ENCODE measurements at regions not wholly inside any gene's neighbourhood (a gene's known extent, or its start where the extent isn't known, plus 50 kb on each side); places are given as distances from the start of the nearest gene placed in this dataset.
"Not testable (repeated sequence)": the region's sequence is repeated elsewhere in the genome, so short reads cannot be mapped to it uniquely, and the experiment has no call there.

GRCh38 chr15:47887241-47887800 lies 170.0 kb downstream of the SEMA6D start:
- DNase-seq, result peak; percentile 19

DNA sequence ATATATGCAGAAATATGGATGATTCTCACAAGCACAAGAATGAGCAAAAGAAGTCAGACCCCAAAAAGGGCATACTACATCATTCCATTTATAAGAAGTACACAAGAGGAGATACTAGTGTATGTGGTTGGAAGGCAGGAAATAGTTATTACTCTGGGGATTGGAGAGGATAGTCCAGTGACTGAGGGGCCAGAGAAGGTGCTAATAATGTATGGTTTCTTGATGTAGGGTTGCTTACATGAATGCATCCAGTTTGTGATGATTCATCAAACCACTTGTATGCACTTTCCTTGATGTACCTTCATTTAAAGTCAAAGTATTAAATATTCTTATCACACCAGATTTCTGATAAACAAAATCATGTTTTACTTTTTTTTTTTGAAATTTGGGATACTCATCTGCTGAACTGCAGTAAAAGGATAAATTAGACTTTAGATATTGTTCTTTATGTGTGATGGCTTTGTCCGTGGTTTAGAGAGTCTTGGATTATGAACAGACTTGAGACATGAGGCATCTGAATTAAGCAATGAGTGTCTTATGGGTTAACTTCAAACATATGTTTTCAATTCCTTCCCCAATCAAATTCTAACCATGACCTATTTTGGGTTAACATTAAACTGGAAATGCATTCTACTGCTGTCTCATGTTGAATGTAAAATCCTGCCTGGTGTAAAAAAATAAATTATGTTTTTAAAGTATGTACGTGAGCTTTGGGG lies 171.2 kb downstream of the SEMA6D start:
- no peak for DNase-seq

GRCh38 chr15:47890397-47891150 lies 173.3 kb downstream of the SEMA6D start:
- no peak for DNase-seq

DNA sequence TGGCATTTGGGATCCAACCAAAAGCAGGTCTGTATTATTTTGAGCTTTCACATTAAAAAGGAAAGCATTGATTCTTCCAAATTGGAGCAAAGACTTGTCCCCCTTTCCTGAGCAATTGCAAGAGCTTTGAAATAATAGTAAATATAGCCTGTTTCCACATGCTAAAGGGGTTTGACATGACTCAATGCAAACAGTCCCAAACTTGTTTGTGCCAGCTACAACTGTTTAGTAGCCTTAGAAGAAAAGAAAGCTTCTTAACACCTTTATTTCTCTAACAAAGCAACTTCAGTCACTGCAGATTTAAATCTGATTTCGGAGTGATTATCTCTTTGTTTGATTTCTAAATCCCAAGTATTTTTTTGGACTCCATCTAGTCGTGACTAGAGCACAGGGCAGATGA lies 180.2 kb downstream of the SEMA6D start:
- no peak for DNase-seq

DNA sequence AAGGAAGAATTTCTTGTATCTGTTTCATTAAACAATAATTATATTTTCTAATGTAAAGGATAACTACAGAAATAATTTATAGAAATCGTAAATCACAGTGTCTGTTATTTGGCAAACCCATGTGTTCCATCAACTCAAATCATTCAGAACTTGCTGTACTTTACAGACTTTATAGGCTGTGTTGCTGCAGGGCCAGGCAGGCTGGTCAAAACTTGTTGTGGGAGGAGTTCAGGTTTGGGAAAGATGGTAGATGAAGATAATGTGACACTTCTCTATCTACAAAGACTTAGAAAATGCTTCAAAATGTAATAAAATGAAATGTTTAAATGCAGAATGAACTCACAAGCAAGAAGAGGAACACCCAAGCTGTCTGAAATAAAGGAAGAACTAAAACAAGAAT lies 183.4 kb downstream of the SEMA6D start:
- no peak for DNase-seq

DNA sequence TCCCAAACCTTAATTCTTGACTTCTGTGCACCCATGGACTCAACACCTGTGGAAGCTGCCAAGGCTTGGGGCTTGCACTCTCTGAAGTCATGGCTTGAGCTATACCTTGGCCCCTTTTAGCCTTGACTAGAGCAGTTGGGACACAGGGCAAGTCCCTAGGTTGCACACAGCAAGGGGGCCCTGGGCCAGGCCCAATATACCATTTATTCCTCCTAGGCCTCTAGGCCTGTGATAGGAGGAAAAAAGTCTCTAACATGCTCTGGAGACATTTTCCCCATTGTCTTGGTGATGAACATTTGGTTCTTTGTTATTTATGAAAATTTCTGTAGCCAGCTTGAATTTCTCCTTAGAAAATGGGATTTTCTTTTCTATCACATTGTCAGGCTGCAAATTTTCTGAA lies 186.1 kb downstream of the SEMA6D start:
- DNase-seq, result no peak

DNA sequence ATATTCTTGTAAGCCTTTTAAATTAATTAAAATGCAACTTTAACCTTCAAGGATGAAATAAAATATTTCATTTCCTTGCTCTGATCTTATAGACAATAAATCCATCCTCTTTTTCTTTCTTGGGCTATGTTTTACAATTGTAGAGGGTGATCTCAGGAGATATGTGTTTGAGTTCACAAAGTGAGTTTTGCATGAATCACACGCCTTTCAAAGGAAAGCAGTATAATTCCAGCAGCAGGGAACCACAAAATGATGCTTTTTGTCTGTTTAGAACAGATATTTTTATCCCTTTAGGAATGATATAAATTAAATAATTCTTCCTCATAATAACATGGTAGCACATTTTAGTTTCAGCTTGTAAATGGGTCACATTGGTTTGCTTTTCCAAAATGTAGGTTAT lies 191.2 kb downstream of the SEMA6D start:
- DNase-seq, result no peak

DNA sequence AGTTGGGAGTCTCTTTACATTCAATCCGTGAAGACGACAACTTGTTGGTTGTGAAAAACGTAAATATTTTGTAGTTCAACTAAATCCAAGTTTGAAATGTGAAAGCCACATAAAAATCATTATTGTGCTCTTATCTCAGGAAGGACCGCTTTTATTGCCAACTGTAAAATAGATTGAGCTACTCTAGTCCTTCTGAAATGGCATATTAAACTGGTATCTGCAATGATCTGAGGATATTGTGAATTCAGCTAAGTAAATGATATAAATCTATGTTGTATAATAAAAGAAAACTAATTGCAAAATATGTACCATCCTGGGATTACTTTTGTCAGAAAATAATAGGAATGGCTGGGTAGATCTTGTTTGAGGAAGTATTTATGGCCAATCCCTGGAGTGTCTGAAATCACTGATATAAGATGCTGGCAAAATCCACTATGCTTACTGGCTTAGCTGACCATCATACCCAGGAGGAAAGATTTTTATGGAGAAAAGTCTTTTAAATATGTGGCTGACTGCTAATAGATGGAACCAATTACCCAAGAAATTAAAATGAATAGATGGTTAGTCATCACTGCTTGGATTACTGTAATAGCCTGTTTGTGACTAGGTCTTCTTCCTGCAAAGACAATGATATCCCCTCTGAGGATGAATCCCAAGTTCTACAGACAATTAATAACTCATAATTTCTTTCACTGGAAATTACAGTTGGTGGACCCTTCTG lies 191.8 kb downstream of the SEMA6D start:
- no peak for DNase-seq

DNA sequence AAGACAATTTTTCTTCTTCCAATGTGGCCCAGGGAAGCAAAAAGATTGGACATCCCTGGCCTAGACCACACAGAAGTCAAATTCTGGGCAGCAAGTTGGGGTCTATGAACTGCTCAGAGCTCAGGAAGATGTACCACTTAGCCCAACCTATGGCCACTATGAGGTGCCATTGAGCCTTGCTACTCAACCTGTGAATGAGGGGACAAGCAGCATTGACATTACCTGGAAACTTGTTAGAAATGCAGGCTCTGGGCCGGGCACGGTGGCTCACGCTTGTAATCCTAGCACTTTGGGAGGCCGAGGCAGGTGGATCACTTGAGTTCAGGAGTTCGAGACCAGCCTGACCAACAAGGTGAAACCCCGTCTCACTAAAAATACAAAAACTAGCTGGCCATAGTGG lies 195.6 kb downstream of the SEMA6D start:
- not testable (repeated sequence) for DNase-seq

GRCh38 chr15:47917881-47918280 lies 200.6 kb downstream of the SEMA6D start:
- no peak for DNase-seq

GRCh38 chr15:47918877-47919276 lies 201.6 kb downstream of the SEMA6D start:
- DNase-seq, result no peak

DNA sequence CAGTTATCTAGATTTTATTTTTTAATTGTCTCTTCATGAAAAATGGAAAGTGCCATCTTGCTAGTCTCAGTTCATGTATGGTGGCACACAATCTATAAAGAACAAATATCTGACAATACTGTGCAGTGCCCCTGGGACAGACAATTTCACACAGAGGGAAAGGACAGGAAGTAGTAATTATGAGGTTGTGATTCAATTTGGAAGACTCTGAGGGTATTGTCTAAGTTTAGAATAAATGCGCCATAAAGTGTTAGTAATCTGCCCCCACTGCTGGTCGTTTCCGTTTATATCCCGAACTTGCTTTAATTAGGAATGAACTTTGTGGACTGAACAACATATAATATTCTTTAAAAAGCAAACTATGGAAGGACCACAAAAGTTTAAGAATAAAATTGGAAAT lies 196.4 kb upstream of the SLC24A5 start:
- DNase-seq, result no peak

DNA sequence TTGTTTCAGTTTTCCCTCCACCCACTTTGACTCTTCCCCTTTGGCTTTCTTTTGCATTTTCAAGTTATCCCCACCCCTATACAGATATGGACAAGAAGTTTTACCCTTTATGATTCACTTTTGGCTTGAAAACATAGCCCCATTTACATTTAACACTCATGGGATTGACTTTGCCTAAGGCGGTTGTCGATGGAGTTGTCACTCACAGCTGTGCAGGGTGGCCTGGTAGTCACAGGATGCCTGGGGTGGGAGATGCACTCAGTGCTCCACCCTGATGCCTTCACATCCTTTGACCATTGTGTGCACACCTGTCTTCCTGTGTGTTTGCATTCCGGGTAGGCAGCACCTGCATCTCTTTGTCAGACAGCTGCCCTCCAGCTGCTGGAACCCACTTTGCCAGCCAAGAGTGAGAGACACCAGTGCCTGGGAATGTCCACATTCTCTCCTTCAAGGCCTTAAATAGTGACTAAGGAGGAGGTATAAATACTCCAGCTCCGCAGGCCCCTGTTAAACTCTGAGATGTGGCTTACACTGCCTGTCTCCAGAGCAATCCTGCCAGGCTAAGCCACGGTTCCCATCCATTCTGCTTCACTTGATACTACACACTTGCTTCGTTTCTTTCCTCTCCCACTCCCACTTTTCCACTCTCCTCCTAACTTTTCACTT lies 191.5 kb upstream of the SLC24A5 start:
- DNase-seq, result no peak

DNA sequence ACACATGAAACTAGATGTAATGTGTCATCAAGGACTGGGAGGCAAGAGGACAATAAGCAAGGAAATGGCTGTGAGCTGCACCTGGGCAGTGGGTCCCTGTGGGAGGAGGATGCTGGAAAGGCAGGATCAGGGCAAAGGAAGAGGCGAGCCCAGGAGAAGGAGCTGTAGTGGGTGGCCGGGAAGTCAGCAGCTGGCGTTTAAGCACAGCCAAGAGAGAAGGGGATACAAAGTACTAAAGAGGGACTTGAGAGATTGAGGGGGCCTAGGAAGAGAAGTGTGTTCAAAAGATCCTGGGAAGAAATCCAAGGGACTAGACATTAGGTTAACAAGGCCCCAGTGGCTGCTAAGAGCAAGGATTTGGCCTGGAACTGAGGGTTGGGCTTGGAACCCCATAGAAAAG lies 188.5 kb upstream of the SLC24A5 start:
- no peak for DNase-seq

GRCh38 chr15:47932951-47933641 lies 187.7 kb upstream of the SLC24A5 start:
- no peak for DNase-seq

DNA sequence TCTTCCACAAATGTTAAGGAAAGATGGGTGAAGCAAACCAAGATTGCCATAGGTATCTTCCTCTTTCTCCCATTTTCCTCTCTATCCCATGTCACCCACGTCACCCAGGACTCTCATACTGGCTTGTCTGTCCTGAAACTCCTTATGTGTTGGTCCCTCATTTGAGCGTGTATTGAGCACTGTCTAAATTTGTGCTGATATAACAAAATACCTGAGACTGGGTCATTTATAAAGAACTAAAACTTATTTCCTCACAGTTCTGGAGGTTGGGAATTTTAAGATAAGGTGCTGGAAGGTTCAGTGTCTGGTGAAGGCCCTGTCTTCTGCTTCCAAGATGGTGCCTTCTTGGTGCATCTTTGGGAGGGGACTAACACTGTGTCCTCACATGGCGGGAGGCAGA lies 186.9 kb upstream of the SLC24A5 start:
- DNase-seq, result no peak

DNA sequence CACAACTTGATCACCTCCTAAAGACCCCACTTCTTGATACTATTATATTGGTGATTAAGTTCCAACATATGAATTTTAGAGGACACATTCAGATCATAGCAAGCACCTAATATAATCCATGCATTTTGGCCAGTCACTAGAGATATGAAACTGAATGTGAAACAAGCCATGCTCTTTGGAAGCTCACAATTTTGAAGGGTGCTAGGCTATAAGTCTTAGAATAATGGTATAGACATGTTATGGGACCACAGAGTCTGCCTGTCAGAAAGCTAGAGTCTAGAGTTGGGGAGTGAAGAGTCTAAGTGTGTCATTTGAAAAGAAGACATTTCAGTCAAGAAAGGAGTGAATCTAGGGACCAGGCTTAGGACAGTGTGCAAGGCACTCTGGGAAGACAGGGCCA lies 186.4 kb upstream of the SLC24A5 start:
- DNase-seq, result no peak

DNA sequence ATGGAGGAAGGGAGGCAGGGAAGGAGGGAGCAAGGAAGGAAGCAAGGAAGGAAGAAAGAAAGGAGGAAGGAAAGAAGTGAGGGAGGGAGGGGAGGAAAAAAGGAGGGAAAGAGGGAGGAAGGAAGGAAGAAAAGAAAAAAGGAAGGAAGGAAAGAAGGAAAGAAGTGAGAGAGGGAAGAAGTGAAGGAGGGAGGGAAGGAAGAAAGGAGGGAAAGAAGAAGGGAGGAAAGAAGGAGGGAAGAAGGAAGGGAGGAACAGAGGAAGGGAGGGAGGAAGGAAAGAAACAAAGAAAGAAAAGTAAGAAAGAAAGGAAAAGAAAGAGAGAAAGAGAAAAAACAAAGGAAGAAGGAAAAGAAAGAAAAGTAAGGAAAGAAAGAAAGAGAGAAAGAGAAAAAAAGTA lies 183.0 kb upstream of the SLC24A5 start:
- no peak for DNase-seq

DNA sequence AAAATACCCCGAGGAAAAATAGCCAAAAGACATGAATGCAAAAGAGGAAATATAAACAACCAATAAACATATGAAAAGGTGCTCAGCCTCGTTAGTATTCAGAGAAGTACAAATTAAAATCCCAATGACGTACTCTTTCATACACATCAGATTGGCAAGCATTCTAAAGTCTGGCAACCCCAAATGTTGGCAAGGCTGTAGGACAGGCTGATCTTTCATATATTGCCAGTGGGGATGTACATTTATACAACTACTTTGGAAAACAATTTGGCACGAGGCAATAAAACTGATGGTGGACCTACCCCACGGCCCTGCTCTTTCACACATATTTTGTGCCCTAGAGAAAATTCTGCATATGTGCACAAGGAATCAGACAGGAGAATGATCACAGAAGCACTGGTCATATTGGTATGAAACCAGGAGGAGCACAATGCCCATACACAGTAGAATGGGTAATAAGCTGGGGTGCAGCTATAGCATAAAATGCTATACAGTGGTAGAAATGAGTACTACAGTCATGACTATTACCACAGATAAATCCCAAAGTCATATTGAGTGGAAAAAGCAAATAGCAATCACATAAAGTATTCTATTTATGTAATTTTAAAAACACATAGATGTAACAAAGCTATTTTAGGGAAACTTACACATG lies 176.0 kb upstream of the SLC24A5 start:
- no peak for DNase-seq

- no peak for DNase-seq
These were observed 174.7 kb upstream of the SLC24A5 start for GRCh38 chr15:47945872-47946650.

GRCh38 chr15:47949815-47950214 lies 171.0 kb upstream of the SLC24A5 start:
- DNase-seq, result no peak
